ENCODE measurements at regions not wholly inside any gene's neighbourhood (a gene's known extent, or its start where the extent isn't known, plus 50 kb on each side); places are given as distances from the start of the nearest gene placed in this dataset.
"Not testable (repeated sequence)": the region's sequence is repeated elsewhere in the genome, so short reads cannot be mapped to it uniquely, and the experiment has no call there.

DNA sequence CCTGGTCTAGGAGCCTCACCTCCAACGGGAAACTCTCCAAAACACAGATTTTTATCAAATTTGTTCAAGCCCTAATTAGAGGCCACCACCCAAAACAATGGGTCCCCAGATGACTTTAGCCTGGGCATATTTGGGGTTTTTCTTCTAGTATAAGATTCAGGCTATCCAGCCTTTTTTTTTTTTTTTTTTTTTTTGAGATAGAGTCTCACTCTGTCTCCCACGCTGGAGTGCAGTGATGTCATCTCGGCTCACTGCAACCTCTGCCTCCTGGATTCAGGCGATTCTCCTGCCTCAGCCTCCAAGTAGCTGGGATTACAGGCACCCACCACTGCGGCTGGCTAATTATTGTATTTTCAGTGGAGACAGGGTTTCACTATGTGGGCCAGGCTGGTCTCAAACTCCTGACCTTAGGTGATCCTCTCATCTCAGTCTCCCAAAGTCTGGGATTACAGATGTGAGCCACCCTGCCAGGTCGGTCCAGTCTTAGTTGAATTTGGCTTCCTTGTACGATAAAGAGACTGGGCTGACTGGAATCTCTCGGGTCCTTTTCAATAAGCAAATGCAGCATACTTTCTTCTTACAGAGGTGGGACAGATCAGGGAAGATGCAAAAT, 91.4 kb upstream of the KLF6 start:
- DNase-seq (ENCODE audit: low read depth, low spot score): no peak
- peak overlapping the region; percentile 29 for H3K27ac ChIP-seq

DNA sequence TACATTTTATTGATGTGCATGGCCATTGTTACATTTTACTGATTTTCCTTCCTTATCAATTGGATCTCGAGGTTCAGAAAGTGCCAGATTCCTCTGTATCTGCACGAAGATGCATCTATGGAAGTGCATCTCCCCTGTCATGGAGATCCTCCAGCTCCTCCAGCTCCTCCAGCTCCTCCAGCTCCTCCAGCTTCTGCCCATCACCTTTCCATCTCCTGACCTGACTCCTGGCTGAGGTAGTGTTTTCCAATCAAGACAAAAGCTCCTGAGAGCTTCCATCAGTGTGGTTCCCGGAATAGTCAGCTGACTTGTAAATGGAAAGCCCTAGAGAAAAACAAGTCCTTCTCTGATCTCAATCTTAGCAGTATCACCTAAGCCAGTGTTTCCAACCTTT, 90.8 kb upstream of the KLF6 start:
- no peak overlapping the region for H3K27ac ChIP-seq
- DNase-seq (ENCODE audit: low read depth, low spot score): no peak

DNA sequence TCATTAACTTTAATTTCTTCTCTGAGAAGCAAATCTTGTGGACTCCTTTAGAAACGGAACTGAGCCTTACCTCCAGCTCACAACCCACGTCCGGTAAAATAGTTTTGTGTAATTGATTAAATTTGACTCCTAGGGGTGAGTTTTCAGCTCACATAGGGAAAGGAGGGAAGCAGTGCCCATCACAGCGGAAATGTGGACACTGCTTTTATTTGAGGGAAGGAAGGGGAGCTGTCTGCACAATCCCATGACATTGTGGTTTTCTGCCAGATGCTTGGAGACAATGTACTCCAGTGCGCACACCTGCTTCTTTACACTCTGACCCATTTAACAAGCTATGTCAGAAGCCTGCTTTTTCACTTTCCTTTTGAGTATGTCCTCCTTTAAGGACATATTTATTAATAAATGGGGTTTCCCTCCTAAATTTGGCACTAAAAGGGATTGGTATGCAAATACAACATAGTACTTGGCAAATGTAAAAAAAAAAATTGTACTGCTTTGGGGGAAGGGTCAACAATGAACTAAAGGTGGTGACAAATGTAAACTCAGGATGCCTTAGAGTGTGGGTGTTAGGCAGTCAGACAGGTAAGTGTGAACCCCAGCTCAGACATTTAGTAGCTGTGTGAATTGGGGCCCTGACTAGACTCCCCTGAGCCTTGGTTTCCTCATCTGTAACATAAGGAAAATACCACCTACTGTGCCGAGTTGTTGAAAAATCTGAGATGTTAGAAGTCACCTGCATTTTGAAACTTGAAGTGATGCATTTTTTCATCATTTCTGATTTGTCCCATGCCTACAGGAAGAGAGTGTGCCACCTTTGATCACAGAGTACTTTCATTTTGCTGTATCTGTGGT, 90.2 kb upstream of the KLF6 start:
- DNase-seq (ENCODE audit: low read depth, low spot score): no peak

DNA sequence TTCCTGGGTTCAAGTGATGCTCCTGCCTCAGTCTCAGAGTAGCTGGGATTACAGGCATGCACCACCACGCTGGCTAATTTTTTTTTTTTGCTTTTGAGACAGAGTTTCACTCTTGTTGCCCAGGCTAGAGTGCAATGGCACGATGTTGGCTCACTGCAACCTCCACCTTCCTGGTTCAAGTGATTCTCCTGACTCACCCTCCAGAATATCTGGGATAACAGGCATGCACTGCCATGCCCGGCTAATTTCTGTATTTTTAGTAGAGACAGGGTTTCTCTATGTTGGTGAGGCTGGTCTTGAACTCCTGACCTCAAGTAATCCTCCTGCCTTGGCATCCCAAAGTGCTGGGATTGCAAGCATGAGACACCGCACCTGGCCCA, 89.6 kb upstream of the KLF6 start:
- not testable (repeated sequence) for H3K27ac ChIP-seq; DNase-seq (ENCODE audit: low read depth, low spot score)

More for the DNA sequence above, 90.2 kb upstream of the KLF6 start:
- no peak overlapping the region for H3K27ac ChIP-seq

DNA sequence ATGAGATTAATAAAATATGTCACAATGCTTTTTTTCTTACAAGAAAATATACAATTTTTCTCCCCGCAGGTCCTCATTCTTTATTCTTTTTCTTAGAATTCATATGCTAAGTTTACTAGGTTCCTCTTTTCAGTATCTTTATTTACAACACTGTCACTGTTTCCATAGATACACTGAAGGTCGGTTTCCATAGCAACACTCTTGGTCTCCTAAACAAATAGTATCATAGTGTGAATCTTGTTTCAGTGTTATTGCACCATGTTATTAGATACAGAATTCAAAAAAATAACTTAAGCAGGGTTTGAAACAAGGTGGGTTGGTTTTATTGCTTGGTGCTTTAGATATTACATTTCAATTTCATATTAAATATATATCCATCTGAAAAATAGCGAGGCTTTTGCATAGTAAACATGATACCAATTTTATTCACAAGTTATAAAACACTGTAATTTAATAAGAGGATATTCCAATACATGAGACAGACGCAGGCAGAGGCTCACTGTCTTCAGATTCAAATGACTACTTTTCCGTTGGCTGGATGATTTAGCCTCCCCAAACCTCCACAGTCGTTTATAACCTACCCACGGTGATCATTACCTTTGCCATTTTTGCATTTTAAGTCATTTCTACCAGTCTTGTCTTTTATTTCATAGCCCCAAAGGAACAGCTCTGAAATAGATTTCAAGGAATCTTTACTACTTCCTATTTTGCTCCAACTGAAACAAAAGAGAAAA, 88.9 kb upstream of the KLF6 start:
- H3K27ac ChIP-seq: no peak overlapping the region
- no peak for DNase-seq (ENCODE audit: low read depth, low spot score)

DNA sequence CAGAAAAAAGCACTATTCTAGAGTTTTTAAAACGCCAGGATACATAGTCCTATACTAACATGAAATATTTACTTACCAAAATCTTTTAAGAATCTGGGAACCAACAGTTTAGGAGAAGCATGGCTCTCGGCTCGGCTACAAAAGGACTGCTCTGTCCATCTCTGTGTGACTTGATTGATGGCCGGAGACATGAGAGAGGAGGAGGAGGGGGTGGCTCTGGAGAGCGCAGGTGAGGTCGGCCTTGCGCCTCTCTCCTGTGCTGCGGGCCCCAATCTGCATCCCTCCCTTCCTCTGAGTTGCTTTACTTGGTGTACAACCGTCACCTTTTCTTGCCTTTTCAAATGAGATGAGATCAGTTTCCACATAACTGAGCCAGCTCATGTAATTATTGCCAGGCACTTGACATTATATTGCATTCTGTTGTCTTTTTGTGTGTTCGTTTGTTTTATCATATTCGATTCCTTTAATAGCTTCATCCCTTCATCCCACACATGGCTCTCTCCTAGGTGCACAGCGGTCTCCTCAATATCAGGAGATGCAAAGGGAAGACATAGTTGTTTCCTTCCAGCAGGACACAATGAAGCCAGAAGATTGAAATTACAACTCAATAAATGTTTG, 87.8 kb upstream of the KLF6 start:
- no peak for DNase-seq (ENCODE audit: low read depth, low spot score)
- H3K27ac ChIP-seq: no peak overlapping the region

DNA sequence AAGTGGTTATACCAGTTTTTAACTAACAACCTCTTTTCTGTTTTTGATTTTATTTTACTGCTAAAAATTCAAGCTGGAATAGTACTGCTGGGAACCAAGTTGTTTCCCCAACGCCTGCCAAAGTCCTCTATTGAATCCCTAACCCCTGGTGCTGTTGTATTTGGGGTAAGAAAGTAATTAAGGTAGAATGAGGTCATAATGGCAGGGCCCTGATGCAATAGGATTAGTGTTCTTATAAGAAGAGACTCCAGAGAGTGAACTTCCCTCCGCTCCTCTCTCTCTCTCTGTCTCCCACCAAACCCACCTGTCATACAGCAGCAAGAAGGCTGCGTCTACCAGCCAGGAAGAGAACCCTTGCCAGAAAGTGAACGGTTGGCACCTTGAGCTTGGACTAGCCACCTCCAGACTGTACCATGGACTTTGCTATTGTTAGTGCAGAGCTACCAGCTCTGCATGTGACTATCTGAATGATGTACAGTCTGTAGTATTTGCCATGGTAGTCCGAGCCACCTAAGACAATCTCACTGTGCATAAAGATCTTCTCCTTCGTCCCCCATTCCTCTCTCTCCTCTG, 86.5 kb upstream of the KLF6 start:
- no peak overlapping the region for H3K27ac ChIP-seq
- DNase-seq (ENCODE audit: low read depth, low spot score): no peak

DNA sequence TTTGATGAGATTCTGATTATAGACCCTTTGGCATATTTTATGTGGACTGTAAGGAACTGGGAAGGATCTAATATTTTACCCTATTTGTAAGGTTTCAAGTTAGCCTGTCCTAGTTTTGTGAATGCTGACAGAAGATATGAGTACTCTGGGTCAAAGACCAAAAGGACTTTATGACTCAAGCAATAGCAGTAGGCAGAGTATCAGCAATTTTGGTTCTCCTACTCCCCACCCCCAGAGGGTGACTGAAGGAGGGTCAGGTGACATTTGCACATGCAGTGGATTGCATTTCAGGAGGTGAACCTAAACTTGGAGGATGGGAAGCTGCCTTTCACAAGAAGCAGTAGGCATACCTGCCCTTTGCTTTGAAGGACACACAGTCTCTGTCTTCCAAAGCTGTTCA, 84.0 kb upstream of the KLF6 start:
- no peak for DNase-seq (ENCODE audit: low read depth, low spot score)
- no peak overlapping the region for H3K27ac ChIP-seq

DNA sequence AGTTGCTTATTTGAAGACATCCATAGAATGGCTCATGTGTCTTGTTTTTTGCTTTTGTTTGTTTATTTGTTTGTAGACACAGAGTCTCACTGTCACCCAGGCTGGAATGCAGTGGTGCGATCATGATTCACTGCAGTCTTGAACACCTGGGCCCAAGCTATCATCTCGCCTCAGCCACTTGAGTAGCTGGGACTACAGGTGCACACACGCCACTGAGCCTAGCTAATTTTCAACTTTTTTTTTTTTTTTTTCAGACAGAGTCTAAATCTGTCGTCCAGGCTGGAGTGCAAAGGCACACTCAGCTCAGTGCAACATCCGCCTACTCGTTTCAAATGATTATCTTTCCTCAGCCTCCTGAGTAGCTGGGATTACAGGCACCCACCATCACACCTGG, 83.3 kb upstream of the KLF6 start:
- H3K27ac ChIP-seq: peak overlapping the region; percentile 48
- no peak for DNase-seq (ENCODE audit: low read depth, low spot score)

DNA sequence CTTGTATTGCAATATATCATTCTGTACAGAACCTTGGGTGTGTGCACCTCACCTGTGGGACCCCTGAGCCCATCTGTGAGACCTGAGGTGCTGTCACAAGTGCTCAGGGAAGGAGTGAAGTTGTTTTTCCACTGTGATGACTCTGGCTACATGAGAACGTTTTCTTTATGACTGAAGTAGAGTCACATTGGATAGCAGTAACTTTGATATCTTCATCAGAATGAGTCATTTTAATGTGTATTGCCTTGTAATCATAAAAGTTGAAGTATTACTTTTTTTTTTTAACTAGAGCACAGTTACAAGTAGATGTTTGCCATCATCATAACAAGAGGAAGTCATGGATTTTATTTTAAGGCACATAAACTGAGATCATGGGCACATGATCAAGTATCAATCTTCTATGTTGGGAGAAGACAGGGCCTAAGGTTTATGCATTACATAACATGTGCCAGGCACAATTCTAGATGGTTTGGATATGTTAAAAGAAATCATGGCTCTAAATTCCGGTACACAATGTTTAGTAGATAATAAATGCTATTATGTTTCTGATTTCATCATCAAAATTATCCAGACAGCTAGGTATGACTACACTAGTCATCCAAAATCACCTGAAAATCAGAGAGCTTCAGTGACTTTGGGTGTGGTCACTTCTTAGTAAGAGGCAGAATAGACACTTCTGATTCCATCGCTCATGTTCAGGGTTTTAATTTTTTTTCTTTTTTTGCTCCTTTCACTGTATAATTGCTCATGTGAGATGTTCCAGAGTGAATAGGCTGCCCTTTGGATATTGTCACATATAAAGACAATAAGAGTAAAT, 82.7 kb upstream of the KLF6 start:
- H3K27ac ChIP-seq: peak overlapping the region; percentile 48
- DNase-seq (ENCODE audit: low read depth, low spot score): no peak

DNA sequence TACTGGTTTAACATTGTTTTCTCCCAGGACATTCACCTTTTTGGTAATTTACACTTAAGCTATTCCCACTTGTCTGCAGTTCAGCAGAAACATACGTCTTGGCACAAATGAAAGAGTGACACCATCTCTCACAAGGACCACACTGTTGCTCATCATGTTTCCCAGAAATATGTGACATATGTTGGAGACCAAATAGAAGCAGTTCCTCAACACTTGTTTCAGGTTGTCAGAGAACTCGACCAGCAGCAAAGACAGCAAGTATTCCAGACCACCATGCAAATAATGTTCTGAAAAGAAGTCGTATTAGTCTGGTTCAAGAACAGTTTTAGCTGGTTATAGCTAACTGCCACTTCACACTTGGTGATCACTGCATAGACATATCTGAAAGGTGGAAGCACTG, 81.3 kb upstream of the KLF6 start:
- DNase-seq (ENCODE audit: low read depth, low spot score): no peak
- no peak overlapping the region for H3K27ac ChIP-seq

DNA sequence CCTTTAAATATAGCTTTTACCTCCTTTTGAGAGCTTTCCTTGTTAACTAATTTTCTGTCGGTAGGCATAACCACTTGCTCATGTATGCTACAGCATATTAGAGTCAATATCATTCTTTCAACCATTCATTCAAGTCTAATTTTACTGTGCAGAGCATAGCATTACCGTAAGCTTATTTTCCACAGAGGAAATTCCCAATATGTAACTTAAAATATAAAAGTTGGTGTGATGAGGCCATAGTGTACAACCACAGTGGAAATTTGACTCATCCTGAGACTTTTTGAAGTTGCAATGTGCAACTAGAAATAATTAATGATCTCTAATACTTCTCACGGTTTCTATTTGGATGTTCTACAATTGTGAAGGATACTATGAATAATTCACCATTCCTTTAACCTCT, 80.6 kb upstream of the KLF6 start:
- DNase-seq (ENCODE audit: low read depth, low spot score): no peak
- H3K27ac ChIP-seq: no peak overlapping the region

DNA sequence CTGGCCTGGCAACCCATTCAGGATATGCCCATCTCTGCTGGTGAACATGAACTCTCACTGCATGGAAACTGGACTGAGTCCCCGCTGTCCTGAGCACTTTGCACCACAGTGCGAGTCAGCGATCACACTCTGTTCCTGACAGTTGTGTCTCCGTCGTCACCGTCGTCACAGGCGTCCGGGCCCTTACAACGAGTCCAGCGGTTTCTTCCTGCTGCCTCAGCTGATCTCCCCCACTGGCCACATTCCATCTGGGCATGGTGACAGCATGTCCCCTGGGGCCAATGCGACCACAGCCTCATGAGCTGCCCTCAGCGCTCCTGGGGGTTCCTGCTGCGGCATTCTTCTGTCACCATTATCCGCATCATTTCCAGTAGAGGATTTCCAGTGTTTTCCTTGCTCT, 76.8 kb upstream of the KLF6 start:
- no peak overlapping the region for H3K27ac ChIP-seq
- DNase-seq (ENCODE audit: low read depth, low spot score): no peak

DNA sequence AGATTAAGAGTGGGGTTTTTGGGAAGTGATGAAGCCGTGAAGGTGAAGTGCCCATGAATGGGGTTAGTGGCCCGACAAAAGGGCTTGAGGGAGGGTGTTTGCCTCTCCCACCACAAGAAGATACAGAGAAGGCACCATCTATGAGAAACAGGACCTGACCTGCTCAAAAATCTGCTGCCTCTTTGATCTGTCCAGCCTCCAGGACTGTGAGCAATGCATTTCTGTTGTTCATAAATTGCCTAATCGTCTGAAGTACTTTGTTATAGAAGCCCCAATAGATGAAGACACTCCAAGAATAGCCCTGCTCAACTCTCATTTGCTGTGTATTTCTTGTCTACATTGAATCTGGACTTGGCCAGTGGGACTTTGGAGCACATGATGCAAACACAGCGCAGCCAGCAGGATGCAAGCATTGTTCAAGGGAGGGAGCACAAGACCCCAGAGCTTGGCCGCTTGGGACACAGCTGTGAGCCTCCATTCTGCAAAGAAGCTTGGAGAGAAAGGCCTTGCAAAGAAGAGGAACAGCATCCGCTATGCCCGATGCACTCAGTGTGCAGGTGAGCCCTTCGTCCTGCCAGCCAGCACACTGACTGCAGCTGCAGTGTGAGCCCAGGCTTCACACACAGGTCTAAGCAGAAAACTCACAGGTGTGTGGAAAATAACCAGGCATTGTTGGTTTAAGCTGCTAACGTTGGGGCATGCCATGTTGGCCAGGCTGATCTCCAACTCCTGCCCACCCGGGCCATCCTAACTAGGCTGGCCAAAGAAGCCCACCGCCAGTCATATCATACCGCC, 73.2 kb upstream of the KLF6 start:
- no peak overlapping the region for H3K27ac ChIP-seq
- DNase-seq (ENCODE audit: low read depth, low spot score): no peak

DNA sequence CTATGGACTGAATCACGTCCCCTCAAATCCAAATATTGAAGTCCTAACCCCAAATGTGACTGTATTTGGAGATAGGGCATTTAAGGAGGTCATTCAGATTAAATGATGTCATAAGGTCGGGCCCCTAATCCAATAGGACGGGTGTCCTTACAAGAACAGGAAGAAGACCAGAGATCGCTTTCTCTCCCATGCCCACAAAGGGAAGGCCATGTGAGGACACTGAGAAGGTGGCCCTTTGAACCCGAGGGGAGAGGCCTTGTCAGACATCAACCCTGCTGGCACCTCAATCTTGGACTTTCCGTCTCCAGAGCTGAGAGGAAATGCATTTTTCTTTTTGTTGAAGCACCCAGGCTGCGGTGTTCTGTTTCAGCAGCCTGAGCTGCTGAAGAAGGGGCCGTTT, 72.3 kb upstream of the KLF6 start:
- DNase-seq (ENCODE audit: low read depth, low spot score): no peak
- H3K27ac ChIP-seq: no peak overlapping the region

DNA sequence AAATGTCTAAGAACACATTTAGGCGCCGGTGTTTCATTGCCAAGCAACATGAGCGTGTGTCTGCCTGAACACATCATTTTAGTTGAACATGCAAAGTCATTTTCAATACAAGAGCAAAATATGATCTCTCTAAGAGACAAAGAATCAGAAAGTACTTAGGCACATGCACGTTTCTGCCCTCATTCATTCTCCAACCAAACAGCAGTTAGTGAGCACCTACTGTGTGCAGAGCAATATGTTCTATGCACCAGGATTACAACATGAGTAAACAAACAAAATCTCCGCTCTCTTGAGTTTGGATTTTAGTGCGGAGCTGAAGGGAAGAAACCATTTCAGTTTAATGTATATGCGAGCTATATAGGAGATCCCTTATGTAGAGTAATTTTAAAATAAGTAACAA, 71.6 kb upstream of the KLF6 start:
- no peak for DNase-seq (ENCODE audit: low read depth, low spot score)
- H3K27ac ChIP-seq: no peak overlapping the region

DNA sequence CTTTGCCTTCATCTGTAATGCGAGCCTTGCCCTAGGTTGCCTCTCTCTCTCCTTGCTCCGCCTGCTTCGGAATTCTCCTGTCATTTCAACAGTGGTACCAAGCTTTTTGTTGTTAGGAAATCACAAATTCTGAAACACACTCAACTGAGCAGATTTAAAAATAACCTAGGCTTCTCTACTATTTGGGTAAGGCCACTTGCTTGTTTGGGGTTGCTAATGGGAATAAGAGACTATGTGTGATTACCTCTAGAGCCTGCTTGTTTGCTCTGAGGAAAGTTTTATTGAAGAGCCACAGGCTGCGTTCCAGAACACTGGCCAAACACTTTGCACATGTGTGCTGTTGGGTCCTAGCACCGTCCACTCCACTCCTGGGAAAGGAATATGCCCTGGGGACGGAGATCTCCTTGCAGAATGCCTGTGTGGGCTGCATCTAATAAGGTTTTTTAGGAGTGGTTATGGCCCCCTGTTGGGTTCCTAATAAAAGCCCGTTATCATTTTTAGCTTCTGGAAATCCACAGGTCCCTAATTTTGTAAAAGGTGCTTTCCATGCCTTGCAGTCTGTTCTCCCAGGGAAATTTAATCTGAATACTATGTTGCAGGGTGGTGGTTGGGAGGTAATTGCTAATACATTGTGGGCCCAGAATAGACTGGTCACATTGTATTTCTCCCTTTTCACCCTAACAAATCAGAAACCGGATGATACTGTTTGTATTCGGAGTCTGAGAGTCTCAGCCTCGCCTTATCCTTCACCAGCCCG, 68.7 kb upstream of the KLF6 start:
- H3K27ac ChIP-seq: peak overlapping the region; percentile 98
- no peak for DNase-seq (ENCODE audit: low read depth, low spot score)

DNA sequence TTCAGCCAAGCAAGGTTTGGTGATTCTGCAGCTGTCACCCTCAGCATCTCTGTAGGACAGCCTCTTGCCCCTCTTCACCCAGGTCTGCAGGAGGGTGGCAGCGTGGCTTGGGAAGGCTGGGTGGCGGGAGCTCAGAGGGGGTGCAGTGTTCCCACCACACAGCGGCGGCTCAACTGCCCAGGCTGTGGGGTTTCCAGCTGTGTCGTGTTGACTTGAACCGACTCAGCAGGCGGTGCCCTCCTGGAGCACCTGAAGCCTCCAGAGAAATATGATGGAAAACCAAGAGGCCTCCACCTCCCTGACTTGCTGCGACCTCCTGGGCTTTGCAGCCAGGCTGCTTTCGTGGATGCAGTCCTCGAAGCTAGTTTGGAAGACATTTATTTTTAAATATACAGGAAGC, 68.0 kb upstream of the KLF6 start:
- no peak for DNase-seq (ENCODE audit: low read depth, low spot score)
- H3K27ac ChIP-seq: peak overlapping the region; percentile 98

Data from epithelial cell of prostate (primary cell).